Stimulated activated memory B cell treated with anti-CD40 and anti-IgM and Interleukin-4, amounts not matched to agents 10 μg/mL and 1 μg/mL and 100 μg/mL, for 72 hours (primary cell): ENCODE measurements at regions not wholly inside any gene's neighbourhood (a gene's known extent, or its start where the extent isn't known, plus 50 kb on each side); places are given as distances from the start of the nearest gene placed in this dataset.
"Not testable (repeated sequence)": the region's sequence is repeated elsewhere in the genome, so short reads cannot be mapped to it uniquely, and the experiment has no call there.

Experiments
- ATAC-seq: fragments of 150-1000 bp; cut with Tn5 transposase; 2 replicates; pipeline ENCODE4 v1.10.0; 2021
- H3K27ac Mint-ChIP-seq: one replicate; pipeline ENCODE4 v1.8.0; 2022; ENCODE audit warnings: mild to moderate bottlenecking, mixed read lengths
- H3K27me3 Mint-ChIP-seq: one replicate; pipeline ENCODE4 v1.8.0; 2022; ENCODE audit warnings: mixed read lengths
- H3K36me3 Mint-ChIP-seq: one replicate; pipeline ENCODE4 v1.8.0; 2022; ENCODE audit warnings: mixed read lengths
- H3K4me1 Mint-ChIP-seq: one replicate; pipeline ENCODE4 v1.8.0; 2022; ENCODE audit warnings: mixed read lengths
- H3K4me3 Mint-ChIP-seq: one replicate; pipeline ENCODE4 v1.8.0; 2022; ENCODE audit warnings: mild to moderate bottlenecking, moderate library complexity, mixed read lengths
- H3K9me3 Mint-ChIP-seq: one replicate; pipeline ENCODE4 v1.8.0; 2022; ENCODE audit warnings: mixed read lengths

DNA sequence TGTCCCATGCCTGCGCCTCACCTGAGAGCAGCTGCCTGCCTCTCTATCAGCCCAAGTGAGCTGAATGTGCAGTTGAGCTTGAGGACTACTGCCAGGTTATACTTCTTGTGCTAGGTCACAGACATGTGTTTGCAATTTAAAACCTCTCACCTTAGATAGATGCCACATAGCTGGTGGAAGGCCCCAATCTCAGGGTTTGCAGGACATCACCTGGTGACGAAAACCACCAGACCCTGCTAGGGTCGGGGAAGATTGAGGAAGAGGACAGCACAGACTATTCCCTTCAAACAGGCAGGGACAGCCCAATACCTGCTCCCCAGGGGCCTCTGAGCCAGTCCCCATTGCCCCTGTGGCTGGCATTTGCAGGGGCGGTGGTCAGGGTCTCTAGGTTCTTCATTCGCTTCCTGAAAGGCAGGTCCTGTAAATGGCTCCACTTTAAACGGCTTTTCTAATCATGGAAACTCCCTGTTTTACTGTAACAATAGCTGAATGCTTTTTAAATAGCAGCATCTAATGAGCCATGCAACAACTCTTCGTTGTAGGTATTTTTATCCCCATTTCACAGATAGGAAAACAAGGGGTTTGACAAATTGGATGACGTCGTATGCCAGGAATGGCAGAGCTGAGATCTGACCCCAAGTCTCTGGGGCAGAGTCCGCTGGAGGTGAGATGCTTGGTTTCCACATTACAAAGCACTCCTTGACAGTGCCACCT, 80.1 kb downstream of the EMX2 start:
- no peak for ATAC-seq
- H3K9me3 Mint-ChIP-seq: no peaks in the 10 kb centered on the region
- peaks cover 17% of the 10 kb centered on the region for H3K27me3 Mint-ChIP-seq
- H3K27ac Mint-ChIP-seq: no peak overlapping the region
- no peak overlapping the region for H3K4me3 Mint-ChIP-seq
- H3K4me1 Mint-ChIP-seq: no peaks in the 10 kb centered on the region
- no peaks in the 10 kb centered on the region for H3K36me3 Mint-ChIP-seq

DNA sequence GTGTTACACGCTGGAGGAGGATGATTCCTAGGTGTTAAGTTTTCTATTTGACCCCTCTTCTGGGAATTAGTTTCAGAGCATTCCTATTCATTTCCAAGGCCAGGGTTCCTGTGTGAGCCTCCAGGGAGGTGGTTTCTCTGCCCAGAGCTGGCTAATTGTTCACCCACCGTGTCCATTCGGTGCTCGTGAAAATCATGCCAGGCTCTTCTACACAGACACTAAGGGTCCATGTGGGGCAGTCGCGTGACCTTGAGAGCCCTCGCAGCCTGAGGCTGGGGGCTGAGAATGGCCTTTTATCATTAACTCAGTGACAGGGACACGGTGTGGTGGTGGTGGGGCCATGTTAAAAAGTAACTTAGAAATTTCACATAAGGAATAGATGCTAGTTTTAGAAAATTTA, 83.7 kb downstream of the EMX2 start:
- Mint-ChIP-seq H3K27me3 (peaks cover 10% of the 10 kb centered on the region), H3K27ac (no peak overlapping the region), H3K36me3 (no peaks in the 10 kb centered on the region), H3K9me3 (no peaks in the 10 kb centered on the region), H3K4me3 (no peak overlapping the region), H3K4me1 (no peaks in the 10 kb centered on the region)
- no peak for ATAC-seq

DNA sequence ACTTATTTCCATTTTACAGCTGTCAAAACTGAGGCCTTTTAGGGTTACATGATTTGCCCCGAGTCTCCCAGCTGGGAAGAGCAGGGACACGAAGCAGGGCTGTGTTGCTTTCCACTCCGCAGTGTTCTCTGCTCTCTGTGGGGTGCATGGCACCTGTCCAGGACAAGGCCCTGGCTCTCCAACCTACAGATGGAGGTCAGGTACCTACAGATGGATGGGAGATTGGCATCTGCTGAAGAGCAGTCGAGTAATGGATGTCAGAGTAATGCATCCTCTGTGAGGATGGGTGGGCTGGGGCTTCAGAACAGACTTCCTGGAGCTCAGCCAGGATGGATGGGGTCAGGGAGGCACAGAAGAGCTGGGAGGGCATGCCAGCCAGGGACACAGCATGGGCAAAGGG, 85.0 kb downstream of the EMX2 start:
- Mint-ChIP-seq H3K4me1 (no peaks in the 10 kb centered on the region), H3K27me3 (no peaks in the 10 kb centered on the region), H3K36me3 (no peaks in the 10 kb centered on the region)

DNA sequence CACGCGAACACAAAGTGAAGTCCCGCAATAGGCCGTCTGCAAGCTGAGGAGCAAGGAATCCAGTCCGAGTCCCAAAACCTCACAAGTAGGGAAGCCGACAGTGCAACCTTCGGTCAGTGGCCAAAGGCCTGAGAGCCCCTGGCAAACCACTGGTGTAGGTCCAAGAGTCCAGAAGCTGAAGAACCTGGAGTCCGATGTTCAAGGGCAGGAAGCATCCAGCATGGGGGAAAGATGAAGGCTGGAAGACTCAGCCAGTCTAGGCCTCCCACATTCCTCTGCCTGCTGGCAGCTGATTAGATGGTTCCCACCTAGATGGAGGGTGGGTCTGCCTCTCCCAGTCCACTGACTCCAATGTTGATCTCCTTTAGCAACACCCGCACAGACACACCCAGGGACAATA, 87.2 kb downstream of the EMX2 start:
- H3K27ac Mint-ChIP-seq, H3K27me3 Mint-ChIP-seq, H3K4me3 Mint-ChIP-seq, H3K36me3 Mint-ChIP-seq, H3K9me3 Mint-ChIP-seq, ATAC-seq, H3K4me1 Mint-ChIP-seq: not testable (repeated sequence)

More for the DNA sequence above, 85.0 kb downstream of the EMX2 start:
- no peak for ATAC-seq
- no peak overlapping the region for H3K4me3 Mint-ChIP-seq
- H3K27ac Mint-ChIP-seq: no peak overlapping the region
- H3K9me3 Mint-ChIP-seq: no peaks in the 10 kb centered on the region

DNA sequence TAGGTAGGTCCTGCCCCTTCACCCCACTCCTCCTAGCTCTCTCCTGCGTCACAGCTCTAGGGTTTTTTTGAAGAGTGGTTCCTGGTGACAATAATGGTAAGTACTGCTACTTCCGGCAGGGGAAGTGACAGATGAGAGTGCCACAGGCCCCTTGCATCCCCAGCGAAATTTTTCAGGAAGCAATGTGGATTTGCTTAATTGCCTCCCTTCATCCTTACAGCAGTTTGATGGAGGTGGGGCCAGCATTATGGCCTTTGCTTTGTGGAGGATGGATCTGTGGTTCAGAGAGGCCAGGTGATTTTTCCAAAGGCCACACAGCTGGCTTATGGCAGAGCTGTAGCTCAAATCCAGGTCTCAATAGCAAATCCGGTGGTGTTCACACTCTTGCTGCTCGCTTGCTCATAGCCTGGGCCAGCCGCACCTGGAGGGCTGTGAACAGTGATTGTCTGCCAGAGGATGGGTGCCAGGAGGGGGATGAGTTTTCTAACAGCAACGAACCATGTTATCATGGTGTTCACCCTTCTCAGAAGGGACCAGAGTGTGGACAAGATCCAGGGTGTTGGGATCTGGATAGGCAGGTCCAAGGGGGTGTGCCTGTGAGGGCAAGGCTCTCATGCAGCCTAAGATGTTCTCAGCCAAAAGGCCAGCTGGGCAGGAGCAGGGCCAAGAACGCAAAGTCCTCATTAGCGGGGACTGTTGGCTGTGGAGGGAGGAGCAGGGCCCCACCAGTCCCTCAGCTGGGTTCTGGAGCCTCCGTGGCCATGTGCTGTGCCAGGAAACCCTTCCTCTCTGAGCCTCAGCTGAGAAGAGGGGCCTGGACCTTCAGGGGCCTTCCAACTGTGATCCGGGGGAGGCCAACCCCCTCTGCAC, 89.0 kb downstream of the EMX2 start:
- no peak overlapping the region for H3K4me3 Mint-ChIP-seq
- no peaks in the 10 kb centered on the region for H3K9me3 Mint-ChIP-seq
- no peak for ATAC-seq
- no peaks in the 10 kb centered on the region for H3K27me3 Mint-ChIP-seq
- no peaks in the 10 kb centered on the region for H3K36me3 Mint-ChIP-seq
- H3K27ac Mint-ChIP-seq: no peak overlapping the region
- no peaks in the 10 kb centered on the region for H3K4me1 Mint-ChIP-seq

DNA sequence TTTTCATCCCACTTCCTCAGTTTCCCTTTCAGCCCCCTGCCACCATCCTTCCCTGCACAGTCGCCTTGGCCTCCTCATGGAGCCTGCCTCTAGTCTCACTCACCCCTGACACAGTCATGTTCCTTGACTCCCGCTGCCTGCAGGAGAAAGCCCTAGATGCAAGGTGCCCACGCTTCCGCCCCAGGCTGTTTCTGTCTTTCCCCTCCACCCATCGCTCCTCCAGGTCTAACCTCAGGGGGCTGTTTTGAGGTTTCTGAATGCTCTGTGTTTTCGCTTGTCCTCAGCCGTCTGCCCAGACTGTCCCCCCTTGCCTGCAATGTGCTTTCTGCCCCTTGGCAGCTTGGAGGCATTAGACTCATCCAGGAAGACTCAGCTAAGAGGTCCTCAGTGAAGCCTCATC, 89.9 kb downstream of the EMX2 start:
- Mint-ChIP-seq H3K27me3 (no peaks in the 10 kb centered on the region), H3K36me3 (no peaks in the 10 kb centered on the region), H3K4me1 (no peaks in the 10 kb centered on the region), H3K4me3 (no peak overlapping the region), H3K9me3 (no peaks in the 10 kb centered on the region), H3K27ac (no peak overlapping the region)
- no peak for ATAC-seq

DNA sequence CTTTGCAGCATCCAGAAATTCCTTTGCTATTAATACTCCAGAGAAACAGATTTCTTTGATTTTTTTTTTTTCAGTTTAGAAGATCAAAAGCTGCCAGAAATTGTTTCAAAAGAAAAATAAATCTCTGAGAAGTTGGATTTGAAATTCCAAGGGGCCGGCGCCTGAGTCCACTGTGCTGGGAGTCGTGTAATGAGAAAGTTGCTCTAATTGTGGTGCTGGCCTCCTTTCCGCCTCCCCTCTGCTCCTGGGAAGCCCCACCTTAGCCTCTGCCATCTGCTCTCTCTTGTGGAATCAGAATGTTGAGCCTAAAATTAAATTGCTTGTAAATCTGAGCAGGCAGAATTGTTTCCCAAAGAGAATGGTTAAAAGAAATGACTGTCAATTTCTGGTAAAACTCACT, 93.3 kb downstream of the EMX2 start:
- Mint-ChIP-seq H3K36me3 (no peaks in the 10 kb centered on the region), H3K27me3 (no peaks in the 10 kb centered on the region), H3K4me1 (no peaks in the 10 kb centered on the region), H3K9me3 (peaks cover 3% of the 10 kb centered on the region), H3K4me3 (no peak overlapping the region), H3K27ac (no peak overlapping the region)
- ATAC-seq: no peak

DNA sequence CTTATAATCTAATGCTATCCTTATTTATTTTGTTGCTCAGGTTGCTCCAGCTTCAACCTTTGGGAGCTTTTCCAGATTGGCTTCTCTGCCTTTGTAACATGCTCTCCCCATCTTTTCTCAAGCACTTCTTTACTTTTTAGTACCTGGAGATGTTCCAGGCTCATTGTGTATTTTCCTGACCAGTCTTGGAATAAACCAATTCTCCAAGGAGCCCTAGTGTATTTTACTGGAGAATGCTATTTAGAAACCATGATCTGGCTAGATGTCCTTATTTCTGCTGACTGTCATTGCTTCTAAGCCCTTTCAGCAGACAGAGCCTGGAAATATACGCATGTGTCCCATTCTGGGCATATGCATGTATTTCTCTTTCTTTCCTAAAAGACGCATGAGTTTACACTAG, 95.7 kb downstream of the EMX2 start:
- H3K4me3 Mint-ChIP-seq: no peak overlapping the region
- ATAC-seq: no peak
- no peak overlapping the region for H3K27ac Mint-ChIP-seq
- no peaks in the 10 kb centered on the region for H3K4me1 Mint-ChIP-seq
- H3K36me3 Mint-ChIP-seq: no peaks in the 10 kb centered on the region
- H3K9me3 Mint-ChIP-seq: peaks cover 3% of the 10 kb centered on the region
- no peaks in the 10 kb centered on the region for H3K27me3 Mint-ChIP-seq

DNA sequence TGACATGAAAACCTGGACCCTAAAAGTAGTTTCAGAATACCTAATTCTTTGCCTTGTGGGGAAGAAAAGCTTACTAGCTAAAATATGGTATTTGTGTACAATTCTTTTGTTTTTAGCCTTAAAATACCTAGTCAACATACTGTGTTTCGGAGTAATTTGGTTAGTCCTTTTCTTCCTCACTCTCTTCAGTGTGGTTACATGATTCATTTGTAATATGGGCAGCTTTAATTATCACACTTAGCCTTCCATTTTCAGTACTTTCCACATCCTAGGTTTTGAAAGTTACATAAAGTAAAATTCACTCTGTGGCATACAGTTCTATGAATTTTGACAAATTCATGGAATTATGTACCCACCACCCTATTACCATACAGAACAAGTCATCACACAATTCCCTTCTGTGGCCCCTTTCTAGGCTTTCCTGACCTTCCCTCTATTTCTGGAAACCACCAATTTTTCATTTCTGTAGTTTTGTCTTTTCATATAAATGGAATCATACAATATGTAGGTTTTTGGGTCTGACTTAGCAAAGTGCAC, 96.2 kb downstream of the EMX2 start:
- no peak for ATAC-seq
- Mint-ChIP-seq H3K4me3 (no peak overlapping the region), H3K4me1 (no peaks in the 10 kb centered on the region), H3K9me3 (peaks cover 3% of the 10 kb centered on the region), H3K36me3 (no peaks in the 10 kb centered on the region), H3K27me3 (no peaks in the 10 kb centered on the region), H3K27ac (no peak overlapping the region)

DNA sequence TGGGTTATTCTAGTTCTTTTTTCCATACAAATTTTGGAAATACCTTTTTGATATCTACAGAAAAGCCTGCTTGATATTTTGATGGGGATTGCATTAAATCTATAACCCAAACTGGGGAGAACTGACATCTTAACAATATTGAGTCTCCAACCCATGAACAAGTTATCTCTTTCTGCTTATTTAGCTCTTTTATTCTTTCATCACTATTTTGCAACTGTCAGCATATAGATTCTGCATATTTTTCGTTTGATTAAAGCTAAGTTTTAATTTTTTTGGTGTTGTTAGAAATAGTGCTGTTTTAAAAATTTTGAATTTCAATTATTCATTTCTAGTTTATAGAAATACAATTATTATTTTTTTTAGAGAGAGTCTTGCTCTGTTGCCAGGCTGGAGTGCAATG, 97.9 kb downstream of the EMX2 start:
- ATAC-seq: no peak
- H3K4me1 Mint-ChIP-seq: no peaks in the 10 kb centered on the region
- no peaks in the 10 kb centered on the region for H3K36me3 Mint-ChIP-seq
- H3K4me3 Mint-ChIP-seq: no peak overlapping the region
- peaks cover 14% of the 10 kb centered on the region for H3K27me3 Mint-ChIP-seq
- H3K27ac Mint-ChIP-seq: no peak overlapping the region
- peaks cover 3% of the 10 kb centered on the region for H3K9me3 Mint-ChIP-seq

DNA sequence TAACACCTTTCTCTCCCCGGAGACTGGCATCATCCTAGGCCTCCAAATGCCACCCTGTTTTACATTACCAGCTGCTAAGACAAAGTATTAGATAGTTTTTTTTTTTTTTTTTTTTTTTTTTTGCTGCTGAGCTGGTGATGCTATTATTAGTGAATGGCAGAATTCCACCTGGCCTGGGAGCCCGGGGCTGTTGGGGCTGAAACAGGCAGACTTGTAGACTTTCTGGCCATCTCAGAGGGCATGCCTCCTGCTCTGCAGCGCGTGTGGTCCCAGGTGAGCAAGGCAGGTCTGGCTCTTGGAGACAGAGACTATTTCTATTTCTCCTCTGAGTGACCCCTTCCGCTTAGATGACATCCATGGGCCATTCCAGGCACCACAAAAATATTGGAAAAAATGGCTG, 104.2 kb downstream of the EMX2 start:
- H3K9me3 Mint-ChIP-seq: peaks cover 5% of the 10 kb centered on the region
- H3K4me1 Mint-ChIP-seq: no peaks in the 10 kb centered on the region
- no peak overlapping the region for H3K27ac Mint-ChIP-seq
- no peaks in the 10 kb centered on the region for H3K36me3 Mint-ChIP-seq
- no peak overlapping the region for H3K4me3 Mint-ChIP-seq
- no peak for ATAC-seq
- H3K27me3 Mint-ChIP-seq: peaks cover 14% of the 10 kb centered on the region

DNA sequence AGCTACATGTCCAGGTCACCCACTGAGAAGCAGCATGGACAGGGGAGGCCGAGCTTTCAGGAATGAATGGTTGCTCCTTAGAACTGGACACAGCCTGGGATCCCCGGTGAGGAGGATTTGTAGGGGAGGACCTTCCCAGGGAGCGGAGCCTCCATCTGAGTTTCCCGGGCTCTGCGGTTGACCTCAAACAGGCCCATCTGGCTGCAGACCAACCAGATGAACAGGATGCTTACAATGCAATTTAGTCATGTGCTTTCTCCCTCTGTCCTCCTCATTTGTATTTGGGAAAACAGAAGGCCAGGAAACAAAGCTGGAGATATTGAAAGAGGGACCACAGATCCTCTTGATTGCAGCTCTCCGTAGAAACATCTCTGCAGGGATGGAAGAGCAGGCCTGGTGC, 104.8 kb downstream of the EMX2 start:
- H3K9me3 Mint-ChIP-seq: peaks cover 5% of the 10 kb centered on the region
- H3K4me1 Mint-ChIP-seq: peaks cover 1% of the 10 kb centered on the region
- no peak overlapping the region for H3K27ac Mint-ChIP-seq
- H3K27me3 Mint-ChIP-seq: peaks cover 14% of the 10 kb centered on the region
- no peak for ATAC-seq
- H3K36me3 Mint-ChIP-seq: no peaks in the 10 kb centered on the region
- H3K4me3 Mint-ChIP-seq: no peak overlapping the region

DNA sequence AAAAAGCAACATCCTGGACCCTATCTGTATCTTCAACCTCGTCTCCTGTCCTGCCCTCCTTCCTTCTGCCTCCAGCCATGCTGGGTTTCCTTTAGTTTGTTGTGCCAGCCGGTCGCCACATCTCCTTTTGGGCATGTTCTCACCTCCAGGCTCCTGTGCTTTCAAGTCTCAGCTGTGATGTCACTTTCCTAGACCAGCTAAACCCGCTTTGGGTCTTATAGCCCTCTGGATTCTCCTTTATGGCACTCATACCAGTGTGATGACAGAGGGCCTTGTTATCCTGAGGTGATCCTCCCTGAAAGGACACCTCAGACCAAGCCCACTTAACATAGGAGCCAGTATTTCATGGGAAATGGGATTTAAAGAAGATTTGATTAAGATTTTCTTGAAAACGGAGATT, 108.6 kb downstream of the EMX2 start:
- Mint-ChIP-seq H3K27me3 (no peaks in the 10 kb centered on the region), H3K27ac (no peak overlapping the region), H3K9me3 (peaks cover 13% of the 10 kb centered on the region), H3K4me1 (peaks cover 7% of the 10 kb centered on the region), H3K4me3 (no peak overlapping the region), H3K36me3 (no peaks in the 10 kb centered on the region)
- ATAC-seq: no peak

DNA sequence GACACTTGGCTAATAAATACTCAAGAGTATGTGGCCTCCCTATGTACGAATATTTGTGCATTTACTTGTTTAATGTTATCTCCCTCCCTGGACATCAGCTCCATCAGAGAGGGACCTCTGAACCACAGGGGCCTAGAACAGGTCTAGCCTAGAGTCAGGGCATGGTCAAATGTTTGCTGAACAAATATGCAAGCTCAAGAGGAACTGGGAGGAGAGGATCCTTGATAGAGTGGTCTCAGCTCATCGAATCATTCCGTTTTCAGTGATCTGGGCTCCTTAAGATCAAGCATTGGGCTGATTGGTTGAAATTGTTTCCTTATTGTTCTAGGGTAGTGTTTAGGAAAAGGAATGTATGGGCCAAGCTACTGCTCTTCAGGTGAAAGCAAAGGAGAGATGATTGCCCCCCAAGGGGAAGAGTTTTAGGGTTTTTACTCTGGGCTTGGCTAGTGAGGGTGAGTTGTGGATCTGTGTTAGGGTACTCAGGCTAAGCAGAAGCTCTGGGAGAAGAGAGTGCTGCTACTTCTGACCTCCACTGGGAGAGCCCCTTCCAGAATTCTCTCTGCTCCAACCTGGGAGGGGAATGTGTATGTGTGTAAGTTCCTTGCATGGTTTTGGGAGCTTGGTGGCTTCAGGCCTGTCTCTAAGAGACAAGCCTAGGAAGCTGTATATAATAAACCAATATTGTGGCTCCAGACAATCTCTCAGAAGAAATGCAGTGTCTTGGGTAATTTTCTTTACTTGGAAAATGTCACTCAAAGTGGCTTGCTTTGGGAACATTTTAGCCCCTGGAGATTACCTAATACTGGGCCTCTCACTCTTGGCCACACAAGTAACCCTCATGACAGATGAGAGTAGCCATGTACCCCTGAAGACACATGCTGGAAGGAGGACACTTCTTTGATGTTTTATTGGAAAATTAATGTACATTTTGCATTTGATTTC, 110.0 kb downstream of the EMX2 start:
- Mint-ChIP-seq H3K4me1 (peaks cover 19% of the 10 kb centered on the region), H3K36me3 (no peaks in the 10 kb centered on the region), H3K27ac (peak overlapping the region; percentile 52), H3K27me3 (no peaks in the 10 kb centered on the region), H3K4me3 (no peak overlapping the region), H3K9me3 (peaks cover 13% of the 10 kb centered on the region)
- peak; percentile 22 for ATAC-seq

DNA sequence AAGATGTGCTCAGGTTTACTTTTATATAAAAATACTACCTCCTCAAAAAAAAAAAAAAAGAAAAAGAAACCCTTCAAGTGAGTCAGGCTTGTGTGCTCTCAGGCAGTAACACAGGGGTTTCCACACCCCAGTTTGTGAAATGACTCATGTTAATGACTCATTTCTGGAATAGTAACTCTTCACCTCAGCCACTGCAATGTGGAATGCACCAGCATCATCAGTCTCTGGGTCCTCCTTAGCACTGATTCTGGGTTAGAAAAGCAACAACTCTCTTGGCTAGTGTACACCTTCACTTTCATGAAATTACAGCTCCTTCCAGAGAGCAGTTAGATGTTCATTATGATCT, 110.6 kb downstream of the EMX2 start:
- Mint-ChIP-seq H3K4me3 (no peak overlapping the region), H3K27ac (peak overlapping the region; percentile 52), H3K27me3 (no peaks in the 10 kb centered on the region), H3K36me3 (no peaks in the 10 kb centered on the region), H3K4me1 (peaks cover 23% of the 10 kb centered on the region), H3K9me3 (peaks cover 13% of the 10 kb centered on the region)
- peak; percentile 87 for ATAC-seq
